ENCODE measurements at regions not wholly inside any gene's neighbourhood (a gene's known extent, or its start where the extent isn't known, plus 50 kb on each side); places are given as distances from the start of the nearest gene placed in this dataset.
"Not testable (repeated sequence)": the region's sequence is repeated elsewhere in the genome, so short reads cannot be mapped to it uniquely, and the experiment has no call there.

DNA sequence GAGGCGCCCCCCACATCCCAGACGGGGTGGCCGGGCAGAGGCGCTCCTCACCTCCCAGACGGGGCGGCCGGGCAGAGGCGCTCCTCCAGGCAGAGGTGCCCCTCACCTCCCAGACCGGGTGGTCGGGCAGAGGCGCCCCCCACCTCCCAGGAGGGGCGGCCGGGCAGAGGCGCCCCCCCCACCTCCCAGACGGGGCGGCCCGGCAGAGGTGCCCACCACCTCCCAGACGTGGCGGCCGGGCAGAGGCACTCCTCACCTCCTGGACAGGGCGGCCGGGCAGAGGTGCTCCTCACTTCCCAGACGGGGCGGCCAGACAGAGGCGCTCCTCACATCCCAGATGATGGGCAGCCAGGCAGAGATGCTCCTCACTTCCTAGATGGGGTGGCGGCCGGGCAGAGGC, 91.4 kb upstream of the CTSV start:
- TF ChIP-seq, protein P1, sequence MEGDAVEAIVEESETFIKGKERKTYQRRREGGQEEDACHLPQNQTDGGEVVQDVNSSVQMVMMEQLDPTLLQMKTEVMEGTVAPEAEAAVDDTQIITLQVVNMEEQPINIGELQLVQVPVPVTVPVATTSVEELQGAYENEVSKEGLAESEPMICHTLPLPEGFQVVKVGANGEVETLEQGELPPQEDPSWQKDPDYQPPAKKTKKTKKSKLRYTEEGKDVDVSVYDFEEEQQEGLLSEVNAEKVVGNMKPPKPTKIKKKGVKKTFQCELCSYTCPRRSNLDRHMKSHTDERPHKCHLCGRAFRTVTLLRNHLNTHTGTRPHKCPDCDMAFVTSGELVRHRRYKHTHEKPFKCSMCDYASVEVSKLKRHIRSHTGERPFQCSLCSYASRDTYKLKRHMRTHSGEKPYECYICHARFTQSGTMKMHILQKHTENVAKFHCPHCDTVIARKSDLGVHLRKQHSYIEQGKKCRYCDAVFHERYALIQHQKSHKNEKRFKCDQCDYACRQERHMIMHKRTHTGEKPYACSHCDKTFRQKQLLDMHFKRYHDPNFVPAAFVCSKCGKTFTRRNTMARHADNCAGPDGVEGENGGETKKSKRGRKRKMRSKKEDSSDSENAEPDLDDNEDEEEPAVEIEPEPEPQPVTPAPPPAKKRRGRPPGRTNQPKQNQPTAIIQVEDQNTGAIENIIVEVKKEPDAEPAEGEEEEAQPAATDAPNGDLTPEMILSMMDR (conservative IDR thresholded peaks at IDR 0.05 in 1 of 2, IDR thresholded peaks at IDR 0.05 in 1 of 2; ENCODE audit: extremely low read depth in 1 of 2, insufficient read depth in 1 of 2, low read depth in 1 of 2, low read length in 2 of 2) = not testable (repeated sequence)
- not testable (repeated sequence) for TF ChIP-seq EZH2 (IDR thresholded peaks at IDR 0.05; ENCODE audit: borderline replicate concordance, low read length)
